GM23338 (cell line): ENCODE measurements at regions not wholly inside any gene's neighbourhood (a gene's known extent, or its start where the extent isn't known, plus 50 kb on each side); places are given as distances from the start of the nearest gene placed in this dataset.

Experiments used
- CREB1 ChIP-seq: fragments of 250-450 bp; sonication (Bioruptor Pico); IDR thresholded peaks from 2 replicates; pipeline ENCODE4 v1.5.0; 2020; ENCODE audit warnings: low read depth, mild to moderate bottlenecking, moderate library complexity
- EZH2 ChIP-seq: fragments of 200-600 bp; sonication (generic); IDR thresholded peaks from one replicate; pipeline ENCODE4 v1.8.0; 2017; ENCODE audit warnings: antibody characterized with exemption, mild to moderate bottlenecking, low read depth; ENCODE audit not compliant: unreplicated experiment
- EZH2phosphoT487 ChIP-seq: fragments of 200-600 bp; sonication (generic); IDR thresholded peaks from one replicate; pipeline ENCODE4 v1.8.1; 2018; ENCODE audit warnings: antibody characterized with exemption; ENCODE audit not compliant: unreplicated experiment
- JUNB ChIP-seq: IDR thresholded peaks from one replicate; pipeline ENCODE4 v1.6.1; 2016; ENCODE audit warnings: antibody characterized with exemption; ENCODE audit not compliant: unreplicated experiment
- NANOG ChIP-seq: IDR thresholded peaks from 2 replicates; pipeline ENCODE4 v1.6.1; 2016; ENCODE audit warnings: antibody characterized with exemption, borderline replicate concordance
- POLR2AphosphoS5 ChIP-seq: IDR thresholded peaks from 2 replicates; pipeline ENCODE4 v1.6.1; 2016; ENCODE audit warnings: antibody characterized with exemption, low read depth
- STAT1 ChIP-seq: IDR thresholded peaks from one replicate; pipeline ENCODE4 v1.6.1; 2016; ENCODE audit warnings: antibody characterized with exemption; ENCODE audit not compliant: unreplicated experiment
- ZNF331 ChIP-seq: fragments of 250-450 bp; sonication (Bioruptor Pico); IDR thresholded peaks from 2 replicates; pipeline ENCODE4 v1.5.0; 2020; ENCODE audit warnings: low read depth, mild to moderate bottlenecking, moderate library complexity
- TF ChIP-seq, protein P1 (sequence below): IDR thresholded peaks from 2 replicates; pipeline ENCODE4 v1.6.1; 2016; ENCODE audit warnings: antibody characterized with exemption
- TF ChIP-seq, protein P2 (sequence below), 2 experiments: fragments of 200-600 bp in 1 of 2; sonication (generic) in 1 of 2; conservative IDR thresholded peaks; 2 replicates each; pipeline versions ENCODE4 v1.5.1 to v1.6.1; 2016 to 2017; ENCODE audit warnings: antibody characterized with exemption in 2 of 2, low read depth in 2 of 2, mild to moderate bottlenecking in 2 of 2, moderate library complexity in 1 of 2
- TF ChIP-seq, protein P3 (sequence below): IDR thresholded peaks from one replicate; pipeline ENCODE4 v1.6.1; 2018; ENCODE audit warnings: antibody characterized with exemption; ENCODE audit not compliant: unreplicated experiment
- TF ChIP-seq, protein P4 (sequence below): fragments of 250-450 bp; sonication (Bioruptor Pico); IDR thresholded peaks from 2 replicates; pipeline ENCODE4 v1.5.0; 2020; ENCODE audit warnings: mild to moderate bottlenecking, moderate library complexity

DNA sequence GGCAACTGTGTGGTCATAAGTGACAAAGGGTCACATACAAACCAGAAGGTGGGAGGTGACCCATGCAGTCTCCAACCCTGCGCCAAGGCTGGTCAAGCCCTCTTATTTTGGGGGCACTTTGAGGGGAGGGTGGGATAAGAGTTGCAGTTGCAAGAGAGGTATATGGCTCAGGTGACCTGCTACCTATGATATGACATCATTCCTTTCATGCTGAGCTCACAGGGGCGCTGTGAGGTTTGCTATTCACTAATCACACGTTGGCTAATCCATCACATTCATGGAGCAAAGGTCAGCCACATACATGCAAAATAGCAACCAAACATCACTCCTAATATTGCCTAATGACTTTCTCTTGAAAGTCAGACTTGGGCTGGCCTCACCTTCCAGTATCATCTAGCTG lies 72.0 kb upstream of the PAXBP1 start:
- TF ChIP-seq, protein P1, sequence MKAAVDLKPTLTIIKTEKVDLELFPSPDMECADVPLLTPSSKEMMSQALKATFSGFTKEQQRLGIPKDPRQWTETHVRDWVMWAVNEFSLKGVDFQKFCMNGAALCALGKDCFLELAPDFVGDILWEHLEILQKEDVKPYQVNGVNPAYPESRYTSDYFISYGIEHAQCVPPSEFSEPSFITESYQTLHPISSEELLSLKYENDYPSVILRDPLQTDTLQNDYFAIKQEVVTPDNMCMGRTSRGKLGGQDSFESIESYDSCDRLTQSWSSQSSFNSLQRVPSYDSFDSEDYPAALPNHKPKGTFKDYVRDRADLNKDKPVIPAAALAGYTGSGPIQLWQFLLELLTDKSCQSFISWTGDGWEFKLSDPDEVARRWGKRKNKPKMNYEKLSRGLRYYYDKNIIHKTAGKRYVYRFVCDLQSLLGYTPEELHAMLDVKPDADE, result no peak
- TF ChIP-seq EZH2phosphoT487 (no peak), POLR2AphosphoS5 (no peak), EZH2 (no peak), CREB1 (no peak), STAT1 (no peak), JUNB (no peak), NANOG (no peak), ZNF331 (CRISPR knock-in tag) (no peak)
- TF ChIP-seq, protein P2, sequence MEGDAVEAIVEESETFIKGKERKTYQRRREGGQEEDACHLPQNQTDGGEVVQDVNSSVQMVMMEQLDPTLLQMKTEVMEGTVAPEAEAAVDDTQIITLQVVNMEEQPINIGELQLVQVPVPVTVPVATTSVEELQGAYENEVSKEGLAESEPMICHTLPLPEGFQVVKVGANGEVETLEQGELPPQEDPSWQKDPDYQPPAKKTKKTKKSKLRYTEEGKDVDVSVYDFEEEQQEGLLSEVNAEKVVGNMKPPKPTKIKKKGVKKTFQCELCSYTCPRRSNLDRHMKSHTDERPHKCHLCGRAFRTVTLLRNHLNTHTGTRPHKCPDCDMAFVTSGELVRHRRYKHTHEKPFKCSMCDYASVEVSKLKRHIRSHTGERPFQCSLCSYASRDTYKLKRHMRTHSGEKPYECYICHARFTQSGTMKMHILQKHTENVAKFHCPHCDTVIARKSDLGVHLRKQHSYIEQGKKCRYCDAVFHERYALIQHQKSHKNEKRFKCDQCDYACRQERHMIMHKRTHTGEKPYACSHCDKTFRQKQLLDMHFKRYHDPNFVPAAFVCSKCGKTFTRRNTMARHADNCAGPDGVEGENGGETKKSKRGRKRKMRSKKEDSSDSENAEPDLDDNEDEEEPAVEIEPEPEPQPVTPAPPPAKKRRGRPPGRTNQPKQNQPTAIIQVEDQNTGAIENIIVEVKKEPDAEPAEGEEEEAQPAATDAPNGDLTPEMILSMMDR (conservative IDR thresholded peaks at IDR 0.05; ENCODE audit: low read depth in 2 of 2), result no peak
- TF ChIP-seq, protein P3, sequence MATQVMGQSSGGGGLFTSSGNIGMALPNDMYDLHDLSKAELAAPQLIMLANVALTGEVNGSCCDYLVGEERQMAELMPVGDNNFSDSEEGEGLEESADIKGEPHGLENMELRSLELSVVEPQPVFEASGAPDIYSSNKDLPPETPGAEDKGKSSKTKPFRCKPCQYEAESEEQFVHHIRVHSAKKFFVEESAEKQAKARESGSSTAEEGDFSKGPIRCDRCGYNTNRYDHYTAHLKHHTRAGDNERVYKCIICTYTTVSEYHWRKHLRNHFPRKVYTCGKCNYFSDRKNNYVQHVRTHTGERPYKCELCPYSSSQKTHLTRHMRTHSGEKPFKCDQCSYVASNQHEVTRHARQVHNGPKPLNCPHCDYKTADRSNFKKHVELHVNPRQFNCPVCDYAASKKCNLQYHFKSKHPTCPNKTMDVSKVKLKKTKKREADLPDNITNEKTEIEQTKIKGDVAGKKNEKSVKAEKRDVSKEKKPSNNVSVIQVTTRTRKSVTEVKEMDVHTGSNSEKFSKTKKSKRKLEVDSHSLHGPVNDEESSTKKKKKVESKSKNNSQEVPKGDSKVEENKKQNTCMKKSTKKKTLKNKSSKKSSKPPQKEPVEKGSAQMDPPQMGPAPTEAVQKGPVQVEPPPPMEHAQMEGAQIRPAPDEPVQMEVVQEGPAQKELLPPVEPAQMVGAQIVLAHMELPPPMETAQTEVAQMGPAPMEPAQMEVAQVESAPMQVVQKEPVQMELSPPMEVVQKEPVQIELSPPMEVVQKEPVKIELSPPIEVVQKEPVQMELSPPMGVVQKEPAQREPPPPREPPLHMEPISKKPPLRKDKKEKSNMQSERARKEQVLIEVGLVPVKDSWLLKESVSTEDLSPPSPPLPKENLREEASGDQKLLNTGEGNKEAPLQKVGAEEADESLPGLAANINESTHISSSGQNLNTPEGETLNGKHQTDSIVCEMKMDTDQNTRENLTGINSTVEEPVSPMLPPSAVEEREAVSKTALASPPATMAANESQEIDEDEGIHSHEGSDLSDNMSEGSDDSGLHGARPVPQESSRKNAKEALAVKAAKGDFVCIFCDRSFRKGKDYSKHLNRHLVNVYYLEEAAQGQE, result no peak
- TF ChIP-seq, protein P4, sequence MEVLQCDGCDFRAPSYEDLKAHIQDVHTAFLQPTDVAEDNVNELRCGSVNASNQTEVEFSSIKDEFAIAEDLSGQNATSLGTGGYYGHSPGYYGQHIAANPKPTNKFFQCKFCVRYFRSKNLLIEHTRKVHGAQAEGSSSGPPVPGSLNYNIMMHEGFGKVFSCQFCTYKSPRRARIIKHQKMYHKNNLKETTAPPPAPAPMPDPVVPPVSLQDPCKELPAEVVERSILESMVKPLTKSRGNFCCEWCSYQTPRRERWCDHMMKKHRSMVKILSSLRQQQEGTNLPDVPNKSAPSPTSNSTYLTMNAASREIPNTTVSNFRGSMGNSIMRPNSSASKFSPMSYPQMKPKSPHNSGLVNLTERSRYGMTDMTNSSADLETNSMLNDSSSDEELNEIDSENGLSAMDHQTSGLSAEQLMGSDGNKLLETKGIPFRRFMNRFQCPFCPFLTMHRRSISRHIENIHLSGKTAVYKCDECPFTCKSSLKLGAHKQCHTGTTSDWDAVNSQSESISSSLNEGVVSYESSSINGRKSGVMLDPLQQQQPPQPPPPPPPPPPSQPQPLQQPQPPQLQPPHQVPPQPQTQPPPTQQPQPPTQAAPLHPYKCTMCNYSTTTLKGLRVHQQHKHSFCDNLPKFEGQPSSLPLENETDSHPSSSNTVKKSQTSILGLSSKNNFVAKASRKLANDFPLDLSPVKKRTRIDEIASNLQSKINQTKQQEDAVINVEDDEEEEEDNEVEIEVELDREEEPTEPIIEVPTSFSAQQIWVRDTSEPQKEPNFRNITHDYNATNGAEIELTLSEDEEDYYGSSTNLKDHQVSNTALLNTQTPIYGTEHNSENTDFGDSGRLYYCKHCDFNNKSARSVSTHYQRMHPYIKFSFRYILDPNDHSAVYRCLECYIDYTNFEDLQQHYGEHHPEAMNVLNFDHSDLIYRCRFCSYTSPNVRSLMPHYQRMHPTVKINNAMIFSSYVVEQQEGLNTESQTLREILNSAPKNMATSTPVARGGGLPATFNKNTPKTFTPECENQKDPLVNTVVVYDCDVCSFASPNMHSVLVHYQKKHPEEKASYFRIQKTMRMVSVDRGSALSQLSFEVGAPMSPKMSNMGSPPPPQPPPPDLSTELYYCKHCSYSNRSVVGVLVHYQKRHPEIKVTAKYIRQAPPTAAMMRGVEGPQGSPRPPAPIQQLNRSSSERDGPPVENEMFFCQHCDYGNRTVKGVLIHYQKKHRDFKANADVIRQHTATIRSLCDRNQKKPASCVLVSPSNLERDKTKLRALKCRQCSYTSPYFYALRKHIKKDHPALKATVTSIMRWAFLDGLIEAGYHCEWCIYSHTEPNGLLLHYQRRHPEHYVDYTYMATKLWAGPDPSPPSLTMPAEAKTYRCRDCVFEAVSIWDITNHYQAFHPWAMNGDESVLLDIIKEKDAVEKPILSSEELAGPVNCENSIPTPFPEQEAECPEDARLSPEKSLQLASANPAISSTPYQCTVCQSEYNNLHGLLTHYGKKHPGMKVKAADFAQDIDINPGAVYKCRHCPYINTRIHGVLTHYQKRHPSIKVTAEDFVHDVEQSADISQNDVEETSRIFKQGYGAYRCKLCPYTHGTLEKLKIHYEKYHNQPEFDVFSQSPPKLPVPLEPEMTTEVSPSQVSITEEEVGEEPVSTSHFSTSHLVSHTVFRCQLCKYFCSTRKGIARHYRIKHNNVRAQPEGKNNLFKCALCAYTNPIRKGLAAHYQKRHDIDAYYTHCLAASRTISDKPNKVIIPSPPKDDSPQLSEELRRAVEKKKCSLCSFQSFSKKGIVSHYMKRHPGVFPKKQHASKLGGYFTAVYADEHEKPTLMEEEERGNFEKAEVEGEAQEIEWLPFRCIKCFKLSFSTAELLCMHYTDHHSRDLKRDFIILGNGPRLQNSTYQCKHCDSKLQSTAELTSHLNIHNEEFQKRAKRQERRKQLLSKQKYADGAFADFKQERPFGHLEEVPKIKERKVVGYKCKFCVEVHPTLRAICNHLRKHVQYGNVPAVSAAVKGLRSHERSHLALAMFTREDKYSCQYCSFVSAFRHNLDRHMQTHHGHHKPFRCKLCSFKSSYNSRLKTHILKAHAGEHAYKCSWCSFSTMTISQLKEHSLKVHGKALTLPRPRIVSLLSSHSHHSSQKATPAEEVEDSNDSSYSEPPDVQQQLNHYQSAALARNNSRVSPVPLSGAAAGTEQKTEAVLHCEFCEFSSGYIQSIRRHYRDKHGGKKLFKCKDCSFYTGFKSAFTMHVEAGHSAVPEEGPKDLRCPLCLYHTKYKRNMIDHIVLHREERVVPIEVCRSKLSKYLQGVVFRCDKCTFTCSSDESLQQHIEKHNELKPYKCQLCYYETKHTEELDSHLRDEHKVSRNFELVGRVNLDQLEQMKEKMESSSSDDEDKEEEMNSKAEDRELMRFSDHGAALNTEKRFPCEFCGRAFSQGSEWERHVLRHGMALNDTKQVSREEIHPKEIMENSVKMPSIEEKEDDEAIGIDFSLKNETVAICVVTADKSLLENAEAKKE (CRISPR knock-in tag), result no peak
